Ecto neural progenitor cell (in vitro differentiated cells): ENCODE measurements at regions not wholly inside any gene's neighbourhood (a gene's known extent, or its start where the extent isn't known, plus 50 kb on each side); places are given as distances from the start of the nearest gene placed in this dataset.
A peak's percentile ranks its signal among the peaks of the same experiment; 100 is the strongest.

ENCODE experiments used
- DNase-seq: peaks from one replicate; pipeline ENCODE4 v3.0.0-alpha.2; 2018; ENCODE audit warnings: low spot score

DNA sequence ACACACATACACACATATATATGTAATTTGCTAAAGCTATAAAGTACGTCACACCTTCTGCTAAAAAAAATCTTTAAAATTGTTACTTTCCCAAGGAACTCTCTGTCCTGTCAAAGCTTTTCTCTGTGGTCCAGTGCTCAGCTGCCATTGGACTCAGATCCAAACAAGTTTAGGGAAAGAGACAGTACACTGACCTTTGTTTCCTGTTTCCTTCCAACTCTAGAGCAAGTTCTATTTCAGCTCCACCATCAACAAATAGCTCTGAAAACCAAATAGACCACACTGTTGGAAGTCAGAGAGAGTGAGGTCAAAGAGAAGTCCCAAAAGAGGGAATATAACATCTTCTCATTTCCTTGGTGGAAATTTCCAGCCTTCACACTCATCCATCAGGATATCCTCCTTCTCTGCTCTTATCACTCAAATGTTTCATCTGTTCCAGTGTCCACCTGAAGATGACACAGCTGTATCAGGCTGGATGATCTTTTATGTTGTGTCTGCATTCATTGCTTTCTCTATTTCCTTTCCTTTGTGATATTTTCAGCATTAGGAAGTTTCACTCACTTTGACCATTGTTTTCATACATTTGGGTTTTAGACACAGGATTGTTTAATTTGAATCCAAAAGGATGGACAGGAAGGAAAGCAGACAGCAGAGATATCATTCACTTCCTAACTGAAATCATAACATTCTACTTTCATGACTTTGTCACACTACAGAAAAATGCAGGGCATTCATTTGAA, 192.3 kb upstream of the NT5C1B start:
- DNase-seq: no peak

DNA sequence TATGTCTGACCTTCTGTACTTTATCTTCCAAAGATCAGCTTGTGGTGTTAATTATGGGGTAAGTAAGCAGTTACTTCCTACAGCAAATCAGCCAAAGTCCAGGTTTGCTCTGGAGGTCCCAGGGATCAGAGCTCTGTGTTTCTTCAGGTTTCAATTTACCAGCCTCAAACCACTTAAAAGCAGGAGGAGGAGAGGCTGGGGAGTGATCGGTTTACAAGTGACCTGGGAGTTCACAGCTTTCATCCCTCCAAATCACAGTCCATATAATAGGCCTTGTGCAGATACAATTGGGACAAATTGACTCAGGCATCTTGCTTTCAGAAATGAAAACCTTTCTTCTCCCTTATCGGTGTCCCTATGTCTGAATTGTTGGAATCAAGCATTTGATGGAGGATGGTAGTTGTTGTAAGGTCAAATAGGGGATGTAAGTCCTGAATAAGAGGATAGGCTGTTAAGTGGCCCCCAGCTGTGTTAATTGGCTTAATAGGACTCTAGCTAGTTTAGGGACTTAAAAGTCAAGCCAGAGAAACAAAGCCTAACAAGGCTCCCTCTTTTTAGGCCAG, 188.0 kb upstream of the NT5C1B start:
- DNase-seq: no peak

DNA sequence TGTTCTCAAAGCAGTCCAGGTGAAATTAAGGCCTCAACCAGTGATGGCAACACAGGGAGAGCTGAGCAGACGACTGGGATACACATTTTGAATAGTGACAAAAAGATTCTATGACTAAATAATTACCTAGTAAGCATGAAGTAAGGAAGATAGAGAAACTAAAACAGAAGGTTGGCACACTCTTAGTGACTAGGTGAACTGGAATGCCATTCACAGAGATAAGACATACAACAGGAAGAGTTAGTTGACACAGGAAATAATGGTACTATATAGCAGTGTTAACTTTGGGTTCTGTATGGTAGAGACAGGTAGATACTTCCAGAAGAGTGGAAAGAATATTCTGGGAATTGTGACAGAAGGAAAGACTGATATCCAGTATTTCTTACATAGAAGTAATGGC, 181.8 kb upstream of the NT5C1B start:
- no peak for DNase-seq

DNA sequence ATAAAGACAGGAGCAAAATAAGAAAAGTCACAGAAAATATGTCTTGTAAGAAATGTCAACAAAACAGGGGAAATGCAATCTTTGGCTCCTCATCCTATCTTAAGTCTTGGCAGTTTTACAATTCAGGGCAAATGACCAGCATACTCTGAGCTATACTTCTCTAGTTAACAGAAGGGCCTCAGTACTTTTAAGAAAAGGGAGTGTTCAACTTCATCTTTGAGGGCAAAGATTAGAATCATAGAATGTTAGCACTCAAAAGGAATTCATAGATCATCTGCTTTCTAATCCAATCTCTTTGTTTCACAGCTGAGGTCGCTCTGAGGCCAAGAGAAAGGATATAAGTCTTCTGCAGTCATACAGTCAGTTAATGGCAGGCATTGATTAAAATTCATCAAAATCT, 174.0 kb upstream of the NT5C1B start:
- DNase-seq: no peak

DNA sequence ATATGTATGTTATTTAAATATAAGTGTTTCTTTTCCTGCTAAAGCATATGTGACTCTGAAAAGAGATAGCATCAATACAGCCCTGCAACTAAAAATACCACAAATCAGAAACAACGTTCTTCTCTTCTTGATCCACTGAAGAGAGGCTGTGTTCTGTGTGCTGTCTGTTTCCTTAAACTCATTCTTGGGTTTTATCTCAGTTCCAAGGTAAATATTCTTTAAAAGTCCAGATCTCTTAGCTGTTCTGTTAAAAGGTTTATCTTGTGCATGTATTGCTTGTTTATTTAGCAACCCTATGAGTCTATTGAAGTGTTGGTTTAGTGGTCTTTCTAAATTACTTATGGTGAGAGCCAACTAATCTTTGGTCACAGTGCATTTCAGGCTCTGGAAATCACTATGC, 173.3 kb upstream of the NT5C1B start:
- no peak for DNase-seq

DNA sequence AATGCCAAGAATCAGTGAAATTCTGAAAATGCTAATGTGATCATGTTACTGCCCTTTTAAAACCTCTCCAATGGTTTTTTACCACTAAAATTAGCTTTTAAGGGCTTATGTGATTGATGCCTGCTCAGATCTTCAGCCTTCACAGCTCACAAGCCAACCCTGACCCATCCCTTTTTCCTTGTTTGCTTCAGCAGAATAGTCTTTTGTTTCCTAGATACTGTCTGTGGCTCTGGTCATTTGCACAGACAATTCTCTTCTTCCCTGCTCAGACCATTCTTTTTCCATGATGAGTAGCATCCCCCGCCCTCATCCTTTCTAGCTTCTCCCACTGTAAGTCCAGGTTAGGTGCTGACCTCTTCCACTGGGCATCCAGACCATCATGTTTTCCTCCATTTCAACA, 164.9 kb upstream of the NT5C1B start:
- no peak for DNase-seq

DNA sequence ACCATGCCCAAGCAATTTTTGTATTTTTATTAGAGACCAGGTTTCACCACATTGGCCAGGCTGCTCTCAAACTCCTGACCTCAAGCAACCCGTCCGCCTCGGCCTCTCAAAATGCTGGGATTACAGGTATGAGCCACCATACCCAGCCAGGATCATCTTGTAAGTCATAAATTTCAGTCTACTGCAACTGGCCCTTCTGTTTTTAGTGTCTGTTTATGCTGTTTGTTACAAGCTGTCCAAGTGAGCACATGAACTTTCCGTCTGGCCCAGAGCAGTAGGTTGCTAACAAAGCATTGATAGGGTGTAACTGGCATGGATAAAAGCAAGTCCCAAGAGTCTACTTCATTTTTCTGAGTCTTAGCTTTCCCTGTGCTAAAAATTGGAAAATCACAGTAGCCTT, 164.4 kb upstream of the NT5C1B start:
- DNase-seq: no peak

DNA sequence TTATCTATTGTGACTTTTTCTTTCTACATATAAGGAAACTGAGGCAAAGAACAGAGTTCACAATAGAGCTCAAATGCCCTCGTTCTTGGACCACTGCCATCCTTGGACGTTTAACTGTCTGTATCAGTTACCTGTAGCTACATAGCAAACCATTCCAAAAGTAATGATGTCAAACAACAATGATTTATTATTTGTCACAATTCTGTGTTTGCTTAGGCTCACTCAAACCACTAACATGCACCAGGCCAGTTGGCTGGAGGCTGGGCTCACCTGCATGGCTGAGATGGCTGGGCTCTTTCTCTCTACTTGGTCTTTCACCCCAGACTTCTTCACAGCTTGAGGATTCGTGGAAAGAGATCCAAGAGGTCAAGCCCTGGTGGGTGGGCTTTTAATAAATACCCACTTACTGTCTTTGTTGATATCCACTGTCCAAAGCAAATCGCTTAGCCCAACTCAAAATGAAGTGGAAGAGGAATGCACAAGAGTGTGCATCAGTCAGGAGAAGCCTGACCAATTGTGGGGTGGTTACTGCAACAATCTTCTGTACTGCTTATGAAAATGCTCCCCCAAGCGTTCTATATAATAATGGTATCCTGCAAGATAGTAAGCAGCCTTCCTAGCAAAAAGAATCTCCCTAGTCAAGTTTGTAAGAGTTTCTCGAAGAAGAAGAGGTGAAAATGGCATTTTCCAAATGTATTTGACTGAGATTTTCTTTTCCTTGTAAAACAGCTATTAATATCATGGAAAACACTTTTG, 163.5 kb upstream of the NT5C1B start:
- no peak for DNase-seq

DNA sequence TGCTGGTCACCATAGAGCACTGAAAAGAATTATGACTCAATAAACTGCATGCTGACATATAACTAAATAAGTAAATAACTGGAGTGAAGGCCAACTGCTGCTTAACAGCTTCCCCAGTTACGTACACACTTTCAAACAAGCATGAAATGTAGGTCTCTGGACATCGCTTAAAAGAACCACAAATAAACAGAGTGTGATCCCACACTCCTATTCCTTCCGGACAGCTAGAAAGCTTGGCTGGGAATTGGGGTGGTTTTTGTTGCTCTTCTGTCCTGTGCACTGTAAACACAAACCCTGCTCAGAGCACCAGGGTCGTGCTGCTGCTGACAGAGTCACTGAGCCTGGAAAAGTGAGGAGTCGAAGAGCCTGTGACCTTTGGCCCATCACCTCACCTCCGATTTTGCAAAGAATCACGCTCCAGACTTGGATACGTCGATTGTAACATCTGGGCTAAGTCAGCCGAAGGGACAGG, 162.7 kb upstream of the NT5C1B start:
- DNase-seq: no peak

DNA sequence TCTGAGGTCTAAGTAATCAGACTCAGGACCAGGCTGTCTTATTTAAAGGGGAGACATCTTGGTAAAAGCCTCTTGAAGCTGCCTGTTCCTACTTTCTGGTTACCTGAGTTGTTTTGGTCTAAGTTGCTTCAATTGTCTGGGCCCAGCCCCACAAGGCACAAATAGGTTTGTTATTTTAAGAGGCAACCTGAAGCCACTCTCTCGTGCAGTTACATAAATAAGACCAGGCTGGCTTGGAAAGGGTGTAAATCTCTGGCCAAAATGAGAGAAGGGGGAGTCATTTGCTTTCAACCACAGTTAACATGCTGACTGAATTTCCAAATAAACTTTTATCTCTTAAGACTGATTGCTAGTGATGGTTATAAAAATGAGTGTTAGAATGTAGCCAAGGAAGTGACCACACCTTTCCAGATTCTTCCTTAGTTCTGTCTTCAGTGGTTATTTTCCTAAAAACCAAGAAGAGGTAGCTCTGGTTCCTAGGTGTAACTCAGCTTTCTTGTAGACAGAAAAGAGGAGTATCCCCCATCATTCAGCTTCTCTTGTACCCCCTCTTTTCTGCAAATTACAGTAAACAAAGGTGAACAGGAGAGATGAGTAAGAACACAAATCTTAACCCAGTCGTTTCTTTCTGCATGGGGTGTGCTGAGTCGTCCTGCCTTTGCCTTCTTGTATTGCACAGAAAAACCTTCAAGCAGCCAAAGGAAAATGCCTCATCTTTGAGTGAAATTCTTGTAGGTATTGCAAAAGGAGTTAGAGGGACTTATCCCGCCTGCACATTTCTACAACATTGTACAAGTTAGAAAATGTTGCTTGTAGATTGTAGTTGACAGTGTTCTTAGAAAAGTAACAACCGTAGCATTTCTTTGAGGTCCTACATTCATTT, 161.5 kb upstream of the NT5C1B start:
- no peak for DNase-seq

DNA sequence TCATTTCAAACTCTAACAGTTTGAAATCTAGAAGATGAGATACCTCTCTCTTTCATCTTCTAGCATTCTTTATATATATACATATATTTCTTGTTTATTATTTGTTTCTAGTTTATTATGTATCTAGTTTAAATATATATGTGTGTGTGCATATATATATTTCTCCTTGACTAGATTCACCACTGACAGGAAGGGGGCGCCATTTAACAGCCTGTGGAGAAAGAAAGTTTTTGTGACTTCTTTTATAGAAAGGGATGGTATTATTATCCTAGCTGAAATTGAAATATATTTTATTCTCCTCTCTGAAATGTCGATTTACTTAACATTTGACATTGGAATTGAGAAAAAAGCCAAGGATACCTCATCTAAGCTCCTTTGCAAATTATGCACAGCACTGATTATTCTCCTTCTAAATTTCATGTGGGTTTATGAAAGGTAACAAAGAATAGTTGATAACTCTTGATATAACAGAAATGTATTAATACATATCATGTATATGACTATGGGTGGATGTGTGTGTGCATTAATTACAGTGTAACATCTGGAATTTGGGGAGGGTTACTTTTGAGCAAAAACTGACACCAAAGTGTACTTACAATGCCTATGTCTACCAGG, 160.7 kb upstream of the NT5C1B start:
- DNase-seq: peak; percentile 56

DNA sequence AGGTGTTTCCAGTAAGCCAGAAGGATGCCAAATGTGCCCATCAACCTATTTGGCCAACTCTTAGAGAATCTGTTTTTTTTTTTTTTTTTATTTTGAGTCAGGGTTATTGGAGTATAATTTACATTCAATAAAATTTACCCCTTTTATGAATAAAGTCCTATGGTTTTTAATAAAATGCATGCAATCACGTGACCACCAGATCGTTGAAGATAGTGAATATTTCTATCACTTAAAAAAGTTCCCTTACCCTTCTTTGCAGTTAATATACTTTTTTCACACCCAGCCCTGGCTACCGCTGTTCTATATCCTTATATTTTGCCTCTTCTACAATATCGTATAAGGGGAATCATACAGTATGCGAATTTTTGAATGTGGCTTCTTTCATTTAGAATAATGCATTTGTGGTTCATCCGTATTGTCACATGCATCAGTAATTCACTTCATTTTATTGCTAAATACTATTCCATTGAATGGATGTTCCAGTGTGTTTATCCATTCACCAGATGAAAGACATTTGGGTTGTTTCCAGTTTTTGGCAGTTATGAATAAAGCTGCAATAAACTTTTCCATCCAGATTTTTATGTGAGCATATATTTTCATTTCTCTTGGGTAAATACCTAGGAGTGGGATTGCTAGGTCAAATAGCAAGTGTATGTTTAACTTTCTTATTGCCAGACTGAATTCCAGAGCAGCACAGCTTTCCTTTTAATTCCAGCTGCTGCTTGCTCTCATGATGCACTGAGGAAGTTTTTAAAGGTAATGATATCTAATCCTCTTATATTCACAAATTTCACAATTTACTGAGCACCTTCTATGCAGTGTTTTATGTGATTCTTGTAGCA, 156.3 kb upstream of the NT5C1B start:
- no peak for DNase-seq

DNA sequence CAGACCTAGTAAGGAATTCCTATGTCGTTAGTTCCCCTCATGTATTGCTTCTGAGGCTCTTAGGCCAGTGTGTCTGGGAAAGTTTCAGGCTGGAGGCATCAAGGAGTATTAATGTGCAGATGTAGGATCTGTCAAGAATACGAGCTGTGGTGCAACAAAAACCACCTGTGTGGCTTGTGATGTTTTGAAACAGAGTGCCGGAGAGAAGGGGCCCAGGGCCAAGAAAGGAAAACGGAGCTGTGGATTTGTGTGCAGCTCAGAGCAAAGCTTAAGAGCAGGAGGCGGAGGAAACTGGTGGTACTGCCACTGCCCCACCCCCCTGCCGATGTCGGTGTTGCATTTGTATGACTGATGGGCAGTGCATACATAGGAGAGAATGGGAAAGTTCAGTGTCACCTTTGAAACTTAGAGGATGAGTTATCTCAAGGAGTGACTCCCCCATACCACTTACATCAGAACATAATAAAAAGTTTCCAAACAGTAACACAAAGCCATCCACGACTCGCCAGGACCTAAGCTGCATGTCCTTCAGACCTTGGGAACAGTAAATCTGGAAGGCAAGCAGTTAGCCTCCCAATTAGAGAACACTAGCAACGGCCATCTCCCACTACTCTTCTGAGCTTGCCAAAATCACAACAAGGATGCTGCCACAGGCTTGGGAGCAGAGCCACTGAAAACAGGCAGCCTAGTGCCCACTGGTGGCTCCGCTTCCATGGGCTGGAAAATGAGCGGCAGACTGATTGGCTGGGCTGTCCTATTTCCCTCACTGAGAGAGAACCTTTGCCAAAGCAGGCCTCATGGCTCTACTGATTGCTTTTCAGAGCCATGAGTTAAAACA, 152.7 kb upstream of the NT5C1B start:
- no peak for DNase-seq

DNA sequence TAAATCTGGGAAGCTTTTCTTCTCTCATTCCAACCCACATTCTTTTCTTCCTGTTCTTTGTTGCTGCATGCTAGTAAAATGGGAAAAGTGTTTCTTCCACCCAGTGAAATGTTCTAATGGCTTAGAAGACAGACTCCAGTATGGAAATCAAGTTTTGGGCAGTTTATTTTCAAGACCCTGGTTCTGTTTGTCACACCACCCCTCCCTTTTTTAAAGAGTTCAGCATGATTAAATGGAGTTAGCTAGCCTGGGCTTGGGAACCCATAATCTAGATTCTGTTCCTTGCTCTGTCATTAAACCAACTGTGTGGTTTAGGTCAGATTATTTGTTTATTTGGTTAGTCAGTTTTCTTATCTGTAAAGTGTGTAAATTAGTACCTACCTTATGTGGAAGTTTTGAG, 151.8 kb upstream of the NT5C1B start:
- DNase-seq: no peak

DNA sequence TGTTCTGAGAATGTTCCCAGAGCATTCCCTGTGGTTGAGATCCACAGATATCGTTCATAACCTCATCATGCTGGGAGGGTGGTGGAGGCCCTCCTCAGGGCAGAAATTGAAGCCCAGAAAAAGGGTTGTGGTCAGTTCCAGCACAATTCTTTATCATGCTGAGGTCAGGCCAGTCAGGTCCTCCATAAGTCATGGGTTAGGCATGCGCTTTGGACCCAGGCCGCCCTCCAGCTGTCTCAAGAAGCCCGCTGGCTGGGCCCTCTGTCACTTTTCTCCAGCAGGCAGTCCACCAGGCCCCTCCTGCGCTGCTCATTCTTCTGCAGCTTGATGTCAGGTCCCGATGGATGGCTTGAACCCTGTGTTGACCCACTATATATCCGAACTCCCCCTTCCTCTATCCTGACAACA, 151.1 kb upstream of the NT5C1B start:
- no peak for DNase-seq

DNA sequence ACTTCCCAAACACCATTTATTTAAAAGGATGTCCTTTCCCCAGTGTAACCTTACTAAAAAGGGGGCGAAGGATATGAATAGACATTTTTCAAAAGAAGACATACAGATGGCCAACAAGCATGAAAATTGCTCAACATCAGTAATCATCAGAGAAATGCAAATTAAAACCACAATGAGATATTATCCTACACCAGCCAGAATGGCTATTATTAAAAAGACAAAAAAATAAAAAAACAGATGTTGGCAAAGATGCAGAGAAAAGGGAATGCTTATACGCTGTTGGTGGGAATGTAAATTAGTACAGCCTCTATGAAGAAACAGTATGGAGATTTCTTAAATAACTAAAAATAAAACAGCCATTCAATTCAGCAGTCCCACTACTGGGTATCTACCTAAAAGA, 142.3 kb upstream of the NT5C1B start:
- DNase-seq: no peak

DNA sequence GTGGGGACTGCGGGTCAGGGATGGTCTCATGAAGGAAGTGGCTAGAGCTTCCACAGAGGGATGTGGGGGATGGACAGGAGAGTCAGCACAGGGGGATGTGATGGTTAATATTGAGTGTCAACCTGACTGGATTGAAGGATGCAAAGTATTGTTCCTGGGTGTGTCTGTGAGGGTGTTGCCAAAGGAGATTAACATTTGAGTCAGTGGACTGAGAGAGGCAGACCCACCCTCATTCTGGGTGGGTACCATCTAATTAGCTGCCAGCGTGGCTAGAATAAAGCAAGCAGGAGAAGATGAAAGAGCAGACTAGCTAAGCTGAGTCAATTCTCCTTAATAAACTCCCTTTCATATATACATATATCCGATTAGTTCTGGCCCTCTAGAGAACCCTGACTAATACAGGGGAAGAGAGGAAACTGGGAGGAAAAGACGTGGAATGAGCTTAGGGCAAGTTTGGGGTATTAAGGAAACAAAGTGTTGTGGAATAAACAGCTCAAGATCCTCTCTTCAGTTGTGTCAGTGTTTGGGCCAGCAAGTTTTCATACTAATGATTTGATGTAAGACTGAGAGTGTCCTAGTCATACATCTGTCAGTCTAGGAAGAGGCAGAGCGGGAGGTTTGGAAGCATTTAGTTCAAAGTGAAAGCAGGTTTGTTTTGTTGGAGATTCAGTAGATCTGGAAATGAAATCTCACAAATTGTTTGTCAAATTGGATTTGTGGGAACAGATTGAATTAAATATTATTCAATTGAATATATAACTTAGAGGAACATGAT, 135.2 kb upstream of the NT5C1B start:
- no peak for DNase-seq

DNA sequence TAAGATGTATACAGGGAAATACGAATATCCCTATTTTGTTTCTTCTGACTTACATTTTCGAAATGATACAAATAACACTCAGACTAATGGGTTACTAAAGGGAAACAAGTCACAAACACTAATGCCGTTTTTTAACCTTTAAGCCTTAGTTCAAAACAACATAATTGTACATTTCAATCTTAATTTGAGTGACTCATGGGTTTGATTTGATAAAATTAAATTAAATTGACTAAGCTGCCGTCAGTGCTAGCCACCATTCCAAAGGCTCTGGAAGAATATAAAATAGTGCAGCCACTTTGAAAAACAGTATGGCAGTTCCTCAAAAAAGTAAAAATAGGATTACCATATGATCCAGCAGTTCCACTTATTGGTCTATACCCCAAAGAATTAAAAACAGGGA, 133.8 kb upstream of the NT5C1B start:
- no peak for DNase-seq

DNA sequence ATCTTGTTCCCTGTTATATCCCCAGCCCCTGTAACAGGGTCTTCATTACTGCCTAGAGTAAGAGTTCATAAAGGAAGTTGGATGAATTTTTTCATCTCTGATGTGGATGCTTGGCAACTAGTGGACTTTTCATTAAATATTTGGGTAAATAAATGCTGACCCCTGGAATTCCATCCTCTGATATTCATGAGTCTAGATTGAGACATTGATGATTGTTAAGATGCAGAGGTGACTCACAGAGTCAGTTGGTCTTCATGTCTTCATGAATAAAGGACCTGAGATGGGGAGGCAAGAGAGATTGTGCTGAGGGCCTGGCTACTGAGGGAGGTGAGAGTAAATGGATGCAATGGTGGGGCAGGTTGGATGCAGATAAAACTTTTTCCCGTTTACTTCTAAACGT, 132.7 kb upstream of the NT5C1B start:
- no peak for DNase-seq
